GM21825 (cell line): ENCODE measurements at regions not wholly inside any gene's neighbourhood (a gene's known extent, or its start where the extent isn't known, plus 50 kb on each side); places are given as distances from the start of the nearest gene placed in this dataset.
A peak's percentile ranks its signal among the peaks of the same experiment; 100 is the strongest.

Experiments used
- ATAC-seq: cut with Tn5 transposase; IDR thresholded peaks from one replicate; pipeline ENCODE4 v1.9.1; 2021; ENCODE audit warnings: mild to moderate bottlenecking, moderate library complexity; ENCODE audit not compliant: unreplicated experiment

- ATAC-seq = no peak
Observed at GRCh38 chr5:74501674-74502478, 138.7 kb downstream of the ENC1 start.

DNA sequence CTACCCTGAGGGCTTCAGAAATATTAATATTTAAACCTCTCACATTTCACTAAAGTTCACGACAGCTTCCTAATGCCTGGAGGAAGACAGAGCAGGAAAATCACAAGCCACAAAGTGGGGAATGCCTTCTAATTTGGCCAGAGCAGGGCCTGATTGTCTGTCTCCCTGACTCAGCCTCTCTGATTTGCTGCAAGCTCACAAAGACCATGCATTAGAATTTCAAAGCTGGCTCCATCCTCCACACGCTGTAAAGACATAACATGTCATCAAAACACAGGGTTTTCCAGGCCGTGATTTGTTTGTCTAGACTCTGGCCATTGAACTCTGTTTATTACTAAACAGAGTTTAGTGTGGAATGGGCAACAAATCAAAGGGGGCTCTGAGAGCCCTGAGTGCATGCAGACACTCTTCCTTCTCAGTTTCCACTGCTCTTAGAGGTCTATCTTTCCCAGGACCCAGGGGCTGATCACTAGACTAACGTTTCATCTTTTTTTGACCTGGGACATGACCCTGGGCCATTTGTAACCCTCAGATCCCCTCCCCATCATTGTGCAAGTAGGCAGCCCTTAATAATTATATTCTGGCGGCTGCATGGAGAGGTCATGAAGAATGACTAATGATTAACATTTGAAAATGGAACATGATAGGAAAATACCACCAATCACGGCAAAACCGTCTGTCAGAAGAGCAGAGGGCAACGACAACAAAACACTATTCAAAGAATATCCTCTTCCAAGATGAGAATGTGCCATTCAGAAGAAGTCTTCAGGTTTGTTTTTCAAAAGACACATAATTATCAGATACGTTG, 140.2 kb downstream of the ENC1 start:
- no peak for ATAC-seq

DNA sequence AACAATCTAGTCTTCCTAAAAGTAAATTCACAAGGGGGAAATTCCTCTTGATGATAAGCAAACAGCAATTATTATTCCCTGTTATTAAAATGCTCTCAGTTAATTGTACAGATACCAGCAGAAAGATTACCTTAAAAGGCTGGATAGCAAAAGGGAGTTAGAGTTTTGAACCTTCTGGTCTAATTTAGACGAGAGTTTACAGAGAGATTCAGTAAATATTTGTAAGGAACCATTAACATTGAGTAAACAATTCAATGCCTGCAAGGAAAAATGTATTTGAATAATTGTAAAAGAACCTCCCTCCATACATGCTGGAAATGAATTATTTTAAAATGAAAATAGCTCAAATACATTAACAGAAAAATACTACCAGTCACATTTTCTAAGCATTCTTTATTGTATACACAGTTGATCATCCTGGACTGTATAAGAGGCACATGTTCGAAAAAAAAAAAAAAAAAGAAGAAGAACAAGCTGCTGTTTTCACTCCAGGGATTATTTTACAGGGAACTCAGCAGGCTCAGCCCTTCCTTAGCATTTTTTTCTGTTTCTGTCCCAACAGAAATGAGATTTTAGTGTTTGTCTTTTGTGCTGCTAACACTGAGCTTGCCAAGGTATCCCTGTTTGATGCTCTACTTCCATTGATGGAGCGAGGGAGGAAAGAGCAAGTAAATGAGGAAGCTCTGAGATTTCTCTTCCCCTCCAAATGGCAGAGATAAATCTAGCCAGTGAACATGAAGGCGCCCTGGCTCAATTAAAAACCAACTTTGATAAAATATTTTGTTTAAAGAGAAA, 141.1 kb downstream of the ENC1 start:
- ATAC-seq = no peak

GRCh38 chr5:74497706-74498105, 142.8 kb downstream of the ENC1 start:
- ATAC-seq = no peak

GRCh38 chr5:74493411-74493810, 147.1 kb downstream of the ENC1 start:
- no peak for ATAC-seq

GRCh38 chr5:74492230-74492629, 148.3 kb downstream of the ENC1 start:
- no peak for ATAC-seq

DNA sequence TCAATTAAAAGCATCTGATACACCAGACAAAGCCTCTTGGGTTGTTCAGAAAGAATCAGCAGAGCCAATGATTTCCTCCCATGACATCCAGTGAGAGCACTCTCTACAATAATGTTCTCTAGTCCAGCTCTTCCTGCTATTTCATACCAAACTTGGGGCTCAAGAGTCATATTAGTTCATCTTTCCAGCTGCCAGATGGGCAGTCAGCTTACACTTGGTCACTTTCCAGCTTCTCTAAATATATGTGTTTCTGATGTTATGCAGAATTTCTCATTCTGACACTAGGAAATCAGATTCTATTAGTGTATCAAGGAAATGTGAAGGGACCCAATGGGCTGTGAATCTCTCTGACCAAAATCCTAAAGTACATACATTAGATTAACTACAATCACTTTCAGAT, 148.9 kb downstream of the ENC1 start:
- ATAC-seq = no peak

DNA sequence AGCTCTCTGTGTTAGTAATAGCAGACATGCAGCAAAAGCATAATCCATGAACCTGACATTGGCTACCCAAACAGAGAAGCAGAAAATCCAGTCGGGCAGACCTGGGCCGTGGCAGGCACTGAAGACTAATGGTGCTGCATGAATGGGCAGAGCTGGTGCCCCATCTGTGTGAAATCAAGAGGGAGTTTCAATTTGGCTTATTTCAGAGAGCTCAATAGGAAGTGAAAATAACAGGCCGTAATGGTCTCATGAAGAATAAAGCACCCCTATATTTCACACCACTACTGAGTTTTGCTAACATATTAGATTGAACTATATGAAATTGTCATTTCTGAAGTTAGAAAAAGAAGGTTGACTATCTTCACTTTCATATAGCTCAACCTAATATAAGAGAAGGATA, 149.7 kb downstream of the ENC1 start:
- ATAC-seq = peak; percentile 97

GRCh38 chr5:74482990-74483389, 157.5 kb downstream of the ENC1 start:
- no peak for ATAC-seq

DNA sequence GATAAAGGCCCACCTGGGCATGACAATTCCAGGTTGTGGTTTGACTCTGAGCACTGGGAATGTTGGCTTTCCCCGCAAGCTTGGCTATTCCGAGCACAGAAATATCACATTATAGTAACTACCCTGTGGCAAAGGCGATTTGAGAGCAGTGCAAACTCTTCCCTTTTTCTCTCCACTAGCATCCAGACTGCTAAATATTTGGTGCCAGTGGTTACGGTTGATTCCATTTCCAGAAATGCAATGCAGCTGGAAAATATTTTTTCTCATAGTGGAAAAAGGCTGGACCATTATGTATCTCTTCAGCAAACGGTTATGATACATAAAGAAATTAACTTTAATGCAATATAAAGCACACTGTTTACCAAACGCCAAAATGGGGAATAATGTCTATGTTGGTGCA, 158.0 kb downstream of the ENC1 start:
- no peak for ATAC-seq

- peak; percentile 50 for ATAC-seq
Observed at GRCh38 chr5:74481357-74481756, 159.2 kb downstream of the ENC1 start.

DNA sequence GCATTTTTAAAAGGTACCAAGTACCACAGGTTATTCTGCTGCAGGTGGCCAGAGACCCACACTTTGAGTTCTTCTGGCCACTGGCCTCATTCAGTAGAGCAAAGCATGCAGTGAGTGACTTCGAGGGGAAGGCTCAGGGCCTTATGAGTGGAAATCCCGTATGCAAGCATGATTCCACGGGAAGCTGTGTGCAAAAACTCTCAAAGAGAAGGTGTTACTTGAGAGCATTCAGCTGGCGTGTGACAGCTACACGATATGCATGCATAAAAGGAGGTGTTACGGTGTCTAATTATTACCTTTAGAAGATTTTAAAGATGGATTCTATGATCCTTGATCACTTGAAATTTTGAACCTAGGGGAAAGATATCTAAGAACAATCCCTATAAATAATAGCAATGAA, 160.3 kb downstream of the ENC1 start:
- no peak for ATAC-seq

DNA sequence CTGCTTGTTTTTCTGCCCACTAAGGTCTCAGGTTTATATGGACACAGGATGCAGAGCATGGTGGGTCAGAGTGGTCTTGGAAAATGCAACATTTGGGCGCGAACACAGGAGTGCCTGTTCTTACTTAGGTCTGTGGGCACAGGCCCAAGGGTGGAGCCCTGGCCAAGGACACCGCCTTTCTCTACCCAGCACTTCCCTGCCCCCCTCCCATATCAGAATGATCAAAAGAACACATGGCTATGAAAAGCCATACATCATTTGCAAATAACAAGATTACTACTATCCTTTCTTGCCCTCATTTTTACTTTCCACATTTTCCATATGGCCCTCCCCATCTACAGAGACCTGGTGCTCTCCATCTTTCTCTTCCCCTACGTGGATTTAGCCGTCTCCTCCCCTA, 162.2 kb downstream of the ENC1 start:
- ATAC-seq = no peak

DNA sequence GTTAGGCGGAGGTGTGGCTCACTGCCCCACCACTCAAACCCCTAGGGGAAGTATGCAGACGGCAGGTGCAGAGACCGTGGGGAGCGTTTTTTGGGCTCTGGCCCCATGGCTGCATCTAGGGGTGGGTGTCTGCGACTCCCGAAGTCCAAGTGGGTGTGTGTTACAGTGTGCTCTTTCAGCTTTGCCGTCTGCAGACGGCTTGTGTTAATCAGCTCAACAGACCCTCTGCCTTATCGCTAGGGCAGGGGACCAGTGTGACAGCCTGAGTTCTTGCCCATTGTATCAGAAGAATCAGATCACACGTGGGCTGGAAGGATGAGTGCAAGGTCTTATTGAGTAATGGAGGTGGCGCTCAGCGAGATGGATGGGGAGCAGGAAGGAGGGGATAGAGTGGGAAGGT, 162.8 kb downstream of the ENC1 start:
- ATAC-seq = no peak

DNA sequence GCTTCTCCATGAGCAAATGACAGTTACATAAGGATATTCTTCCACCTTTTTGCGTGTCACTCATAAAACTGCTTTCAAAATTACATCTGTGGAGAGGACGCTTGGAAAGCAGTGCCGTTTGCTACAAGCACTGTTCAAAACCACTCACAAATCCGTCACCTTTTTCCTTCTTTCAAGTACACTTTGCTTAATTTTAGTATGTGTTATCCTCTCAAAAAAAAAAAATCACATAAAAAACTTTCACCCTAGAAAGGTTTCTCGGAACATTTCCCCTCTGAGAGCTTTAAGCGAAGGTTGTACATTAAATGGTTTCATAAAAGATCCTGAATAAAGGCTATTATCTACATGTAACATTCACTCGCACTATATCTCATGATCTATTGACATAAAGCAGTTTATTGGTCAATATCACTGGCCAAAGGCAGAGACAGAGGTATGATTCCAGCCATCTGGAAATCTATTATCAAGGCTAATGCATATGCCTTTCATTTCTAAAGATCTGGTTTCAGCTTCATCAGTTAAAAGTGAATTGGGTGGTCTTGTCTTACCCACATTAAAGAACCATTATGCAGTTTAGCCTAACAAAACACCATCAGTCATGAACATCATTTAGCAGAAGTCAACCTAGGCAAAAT, 163.6 kb downstream of the ENC1 start:
- no peak for ATAC-seq

DNA sequence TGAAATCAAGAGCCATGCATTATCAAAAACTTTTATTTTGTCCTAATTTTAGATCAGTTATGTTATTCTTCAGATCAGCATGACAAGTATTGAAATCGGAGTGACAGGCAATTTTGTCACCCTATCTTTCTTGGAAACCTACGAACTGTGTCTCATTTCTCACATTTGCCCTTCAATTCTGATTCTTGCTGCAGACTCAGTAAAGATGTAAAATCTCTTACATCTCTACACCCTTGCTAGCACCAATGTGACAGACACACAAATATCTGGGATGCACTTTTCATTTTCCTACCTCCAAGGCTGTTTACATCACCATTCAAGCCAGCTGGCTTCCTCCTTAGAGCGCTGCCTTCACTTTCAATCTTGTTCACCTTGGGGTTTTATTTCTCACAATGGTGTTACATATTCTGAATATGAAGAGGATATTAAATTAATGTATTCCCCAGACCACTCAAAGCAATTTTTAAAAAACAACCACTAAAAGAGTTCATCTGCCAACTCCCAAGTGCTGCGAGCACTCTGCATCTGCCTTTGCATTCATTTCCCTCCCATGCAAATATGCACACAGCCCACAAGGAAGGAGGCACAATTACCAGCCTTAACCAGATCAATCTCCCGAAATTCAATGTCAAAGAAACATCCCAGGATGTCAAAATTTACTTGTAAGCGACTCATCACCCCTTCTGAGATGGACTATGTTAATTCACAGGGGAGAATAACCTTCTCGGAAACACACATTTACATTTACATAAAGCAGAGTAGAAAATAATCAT, 164.3 kb downstream of the ENC1 start:
- ATAC-seq = no peak

DNA sequence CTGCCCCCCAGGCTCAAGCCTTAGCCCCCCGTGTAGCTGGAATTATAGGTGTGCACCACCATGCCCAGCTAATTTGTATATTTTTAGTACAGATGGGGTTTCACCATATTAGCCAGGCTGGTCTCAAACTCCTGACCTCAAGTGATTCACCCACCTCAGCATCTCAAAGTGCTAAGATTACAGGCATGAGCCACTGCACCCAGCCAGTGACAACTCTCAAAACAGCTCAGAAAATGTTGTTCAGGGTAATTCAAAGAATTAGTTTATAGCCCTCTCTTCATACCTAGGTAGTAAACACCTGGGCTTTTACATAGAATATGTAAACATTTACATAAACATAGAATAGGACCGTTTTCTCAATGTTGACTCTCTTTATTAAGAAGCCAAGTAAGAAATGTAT, 168.7 kb downstream of the ENC1 start:
- no peak for ATAC-seq

- no peak for ATAC-seq
Observed at GRCh38 chr5:74469234-74469994, 171.1 kb downstream of the ENC1 start.

GRCh38 chr5:74468421-74468820, 172.1 kb downstream of the ENC1 start:
- ATAC-seq = no peak

DNA sequence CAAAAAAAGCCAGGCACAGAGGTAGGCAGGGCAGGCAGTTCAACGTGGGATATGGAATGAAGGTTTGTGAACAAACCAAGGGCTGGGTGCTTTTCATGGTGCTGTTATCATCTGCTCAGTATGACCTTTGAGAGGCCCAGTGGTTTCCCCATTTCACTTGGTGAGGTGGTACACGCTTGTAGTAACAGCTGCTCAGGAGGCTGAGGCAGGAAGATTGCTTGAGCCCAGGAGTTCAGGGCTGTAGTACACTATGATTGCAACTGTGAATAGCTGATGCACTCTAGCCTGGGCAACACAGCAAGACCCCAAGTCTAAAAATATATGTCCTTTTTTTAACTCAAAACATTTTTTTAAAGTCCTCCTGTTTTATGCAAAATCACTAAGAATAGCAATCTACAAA, 174.8 kb downstream of the ENC1 start:
- ATAC-seq = no peak
